ENCODE measurements at regions not wholly inside any gene's neighbourhood (a gene's known extent, or its start where the extent isn't known, plus 50 kb on each side); places are given as distances from the start of the nearest gene placed in this dataset.

GRCh38 chr5:128591598-128592455, 53.8 kb upstream of the FBN2 start:
- no peak for DNase-seq (ENCODE audit: low read depth in 4 of 4, low spot score in 3 of 4)

GRCh38 chr5:128596071-128596470, 58.0 kb upstream of the FBN2 start:
- DNase-seq (ENCODE audit: low read depth in 4 of 4, low spot score in 3 of 4) = no peak

- DNase-seq (ENCODE audit: low read depth in 4 of 4, low spot score in 3 of 4) = peak in 1 of 4 donors; percentile 25
These were observed 59.1 kb upstream of the FBN2 start for GRCh38 chr5:128597156-128597555.

GRCh38 chr5:128613128-128613527, 75.1 kb upstream of the FBN2 start:
- no peak for DNase-seq (ENCODE audit: low read depth in 4 of 4, low spot score in 3 of 4)

- no peak for DNase-seq (ENCODE audit: low read depth in 4 of 4, low spot score in 3 of 4)
These were observed 75.7 kb upstream of the FBN2 start for GRCh38 chr5:128613766-128614165.

- no peak for DNase-seq (ENCODE audit: low read depth in 4 of 4, low spot score in 3 of 4)
These were observed 77.5 kb upstream of the FBN2 start for GRCh38 chr5:128615578-128615977.

- peak in 3 of 4 donors; percentile 12 to 46 (median 16) for DNase-seq (ENCODE audit: low read depth in 4 of 4, low spot score in 3 of 4)
These were observed 88.6 kb upstream of the FBN2 start for GRCh38 chr5:128626536-128627090.

GRCh38 chr5:128627939-128628338, 89.9 kb upstream of the FBN2 start:
- DNase-seq (ENCODE audit: low read depth in 4 of 4, low spot score in 3 of 4) = no peak

- no peak for DNase-seq (ENCODE audit: low read depth in 4 of 4, low spot score in 3 of 4)
These were observed 91.1 kb upstream of the FBN2 start for GRCh38 chr5:128629157-128629556.

GRCh38 chr5:128630121-128630520, 92.1 kb upstream of the FBN2 start:
- DNase-seq (ENCODE audit: low read depth in 4 of 4, low spot score in 3 of 4) = no peak

GRCh38 chr5:128631771-128632170, 93.7 kb upstream of the FBN2 start:
- DNase-seq (ENCODE audit: low read depth in 4 of 4, low spot score in 3 of 4) = no peak

- no peak for DNase-seq (ENCODE audit: low read depth in 4 of 4, low spot score in 3 of 4)
These were observed 94.2 kb upstream of the FBN2 start for GRCh38 chr5:128632264-128632663.

- DNase-seq (ENCODE audit: low read depth in 4 of 4, low spot score in 3 of 4) = no peak
These were observed 95.9 kb upstream of the FBN2 start for GRCh38 chr5:128633901-128634300.

GRCh38 chr5:128635379-128635778, 97.3 kb upstream of the FBN2 start:
- no peak for DNase-seq (ENCODE audit: low read depth in 4 of 4, low spot score in 3 of 4)

GRCh38 chr5:128636361-128636760, 98.3 kb upstream of the FBN2 start:
- no peak for DNase-seq (ENCODE audit: low read depth in 4 of 4, low spot score in 3 of 4)

GRCh38 chr5:128637031-128637430, 99.0 kb upstream of the FBN2 start:
- DNase-seq (ENCODE audit: low read depth in 4 of 4, low spot score in 3 of 4) = no peak

- DNase-seq (ENCODE audit: low read depth in 4 of 4, low spot score in 3 of 4) = no peak
These were observed 103.8 kb upstream of the FBN2 start for GRCh38 chr5:128641861-128642260.

- DNase-seq (ENCODE audit: low read depth in 4 of 4, low spot score in 3 of 4) = no peak
These were observed 106.8 kb upstream of the FBN2 start for GRCh38 chr5:128644863-128645262.

- DNase-seq (ENCODE audit: low read depth in 4 of 4, low spot score in 3 of 4) = no peak
These were observed 107.5 kb upstream of the FBN2 start for GRCh38 chr5:128645581-128645980.

- DNase-seq (ENCODE audit: low read depth in 4 of 4, low spot score in 3 of 4) = no peak
These were observed 108.1 kb upstream of the FBN2 start for GRCh38 chr5:128646176-128646575.

GRCh38 chr5:128649192-128649591, 111.1 kb upstream of the FBN2 start:
- DNase-seq (ENCODE audit: low read depth in 4 of 4, low spot score in 3 of 4) = no peak

GRCh38 chr5:128662997-128663396, 125.0 kb upstream of the FBN2 start:
- no peak for DNase-seq (ENCODE audit: low read depth in 4 of 4, low spot score in 3 of 4)

Data from left renal pelvis (tissue), 4 donors.